HG03520 (cell line): ENCODE measurements at regions not wholly inside any gene's neighbourhood (a gene's known extent, or its start where the extent isn't known, plus 50 kb on each side); places are given as distances from the start of the nearest gene placed in this dataset.

Experiments used
- ATAC-seq: cut with Tn5 transposase; IDR thresholded peaks from one replicate; pipeline ENCODE4 v1.9.1; 2021; ENCODE audit warnings: mild to moderate bottlenecking, moderate library complexity; ENCODE audit not compliant: unreplicated experiment

DNA sequence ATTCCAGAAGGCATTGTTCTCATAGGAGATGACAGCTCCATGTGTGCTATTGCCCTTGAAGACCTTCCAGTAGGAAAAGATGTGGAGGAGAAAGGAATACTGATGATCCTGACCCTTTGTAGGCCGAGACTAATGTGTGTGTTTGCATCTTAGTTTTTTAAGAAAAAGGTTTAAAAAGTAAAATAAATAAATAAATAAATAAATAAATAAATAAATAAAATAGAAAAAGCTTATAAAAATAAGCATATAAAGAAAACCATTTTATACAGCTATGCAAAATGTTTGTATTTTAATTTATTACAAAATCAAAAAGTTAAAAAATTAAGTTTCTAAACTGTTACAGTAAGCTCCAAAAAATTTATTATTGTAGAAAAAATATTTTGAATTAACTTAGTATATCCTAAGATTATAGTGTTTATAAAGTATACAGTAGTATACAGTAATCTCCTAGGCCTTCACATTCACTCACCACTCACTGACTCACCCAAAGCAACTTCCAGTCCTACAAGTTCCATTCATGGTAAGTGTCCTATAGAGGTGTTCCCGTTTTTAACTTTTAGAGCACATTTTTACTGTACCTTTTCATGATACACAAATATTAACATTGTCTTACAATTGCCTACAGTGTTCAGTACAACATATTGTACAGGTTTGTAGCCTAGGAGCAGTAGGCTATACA is 435.2 kb upstream of the SEMA3A start:
- no peak for ATAC-seq

DNA sequence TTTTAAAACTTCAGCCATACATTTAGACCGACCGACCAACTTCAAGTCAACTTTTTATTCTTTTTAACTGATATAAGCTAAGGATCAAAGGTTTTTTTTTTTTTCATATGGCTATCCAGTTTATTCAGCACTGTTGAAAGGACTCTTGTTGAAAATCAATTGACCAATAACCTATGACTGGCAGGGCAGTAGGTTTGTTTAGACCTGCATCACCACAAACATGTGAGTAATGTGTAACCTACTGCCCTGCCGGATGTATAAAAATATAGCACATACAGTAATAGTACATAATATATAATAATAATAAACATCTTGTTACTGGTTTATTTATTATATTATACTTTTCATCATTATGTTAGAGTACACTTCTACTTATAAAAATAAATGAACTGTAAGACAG is 434.6 kb upstream of the SEMA3A start:
- no peak for ATAC-seq

DNA sequence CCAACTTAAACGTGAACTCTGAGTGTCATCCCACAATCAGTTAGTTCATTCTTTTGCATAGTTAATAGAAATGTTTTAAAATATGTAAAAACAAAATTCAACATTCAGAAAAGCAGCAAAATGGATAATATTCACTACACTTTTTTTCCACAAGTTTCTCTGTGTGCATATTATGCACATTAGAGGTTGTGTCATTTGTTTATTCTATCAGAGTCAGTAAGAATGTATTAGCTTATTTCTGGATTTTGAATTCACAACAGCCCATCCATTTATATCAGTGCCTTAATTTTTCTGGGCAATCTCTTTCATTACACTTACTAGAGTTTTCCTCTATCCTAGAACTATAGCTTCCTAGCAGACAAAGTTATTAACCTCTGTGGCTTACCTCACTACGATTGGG is 432.7 kb upstream of the SEMA3A start:
- ATAC-seq, result no peak

DNA sequence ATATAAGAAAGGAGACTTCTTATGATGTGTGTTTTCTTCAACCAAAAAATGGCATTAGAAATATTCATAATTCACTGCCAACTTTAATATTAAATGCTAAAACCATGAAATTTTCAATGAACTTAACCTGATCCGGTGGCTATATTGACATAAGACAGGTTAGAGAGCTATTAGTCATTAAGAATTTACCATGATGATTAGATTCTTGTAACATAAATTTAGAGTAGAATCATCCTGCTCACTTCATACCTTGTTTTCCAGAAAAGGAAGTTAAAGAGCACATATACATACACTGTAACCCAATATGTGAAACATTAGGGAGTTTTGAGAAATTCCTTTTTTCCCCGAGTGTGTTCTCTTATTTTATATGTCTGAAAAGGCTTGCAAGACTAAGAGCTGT is 430.3 kb upstream of the SEMA3A start:
- ATAC-seq, result no peak

DNA sequence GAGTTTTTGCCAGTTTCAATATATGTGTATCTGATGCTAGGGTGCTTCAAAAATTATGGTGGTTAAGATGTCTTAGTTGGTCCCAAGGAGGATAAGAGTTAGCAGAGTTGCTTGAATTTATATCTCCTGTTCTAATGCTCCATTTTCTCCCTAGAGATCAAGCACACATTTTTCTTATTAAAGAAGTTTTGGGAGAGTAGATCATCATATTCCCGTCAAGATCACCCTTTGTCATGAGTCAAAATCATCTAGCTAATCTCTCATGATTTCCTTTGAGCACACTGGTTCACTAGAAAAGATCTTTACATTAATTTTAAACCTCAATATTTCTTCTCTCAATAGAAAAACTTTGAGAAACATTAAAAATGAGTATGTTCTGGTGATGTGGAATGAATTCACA is 429.9 kb upstream of the SEMA3A start:
- no peak for ATAC-seq

DNA sequence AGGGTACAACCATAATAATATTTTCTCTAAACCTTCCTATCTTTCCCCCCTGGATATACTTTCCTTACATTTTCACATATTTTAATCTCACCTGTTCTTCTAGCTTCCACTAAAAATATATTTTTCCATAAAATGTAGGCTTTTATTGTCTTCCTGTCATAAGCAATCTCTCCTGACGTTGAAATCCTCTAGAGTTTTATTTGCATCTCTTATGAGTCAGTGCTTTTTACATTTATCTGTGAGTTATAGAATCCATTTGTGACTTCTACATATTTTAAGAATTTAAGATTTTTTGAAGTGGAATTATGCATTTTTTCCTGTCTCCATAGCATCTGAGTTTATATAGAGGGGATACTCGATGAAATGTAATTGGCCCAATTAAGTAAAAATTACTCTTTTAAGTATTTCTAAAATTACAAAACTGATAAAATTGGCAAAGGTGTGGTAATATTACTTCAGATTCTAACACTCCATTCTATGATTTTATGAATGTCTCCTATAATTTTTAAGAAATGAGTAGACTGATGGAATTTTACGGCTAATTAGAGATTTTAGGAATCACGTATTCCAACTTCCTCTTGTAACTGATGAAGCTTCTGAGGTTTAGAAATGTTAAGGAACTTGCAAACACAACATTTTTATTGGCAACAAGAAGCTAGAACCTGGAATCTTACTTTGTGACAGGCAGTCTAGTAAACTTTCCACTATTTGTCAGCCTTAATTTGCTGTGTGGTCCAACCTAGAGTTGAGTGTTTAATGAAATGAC is 422.9 kb upstream of the SEMA3A start:
- no peak for ATAC-seq

DNA sequence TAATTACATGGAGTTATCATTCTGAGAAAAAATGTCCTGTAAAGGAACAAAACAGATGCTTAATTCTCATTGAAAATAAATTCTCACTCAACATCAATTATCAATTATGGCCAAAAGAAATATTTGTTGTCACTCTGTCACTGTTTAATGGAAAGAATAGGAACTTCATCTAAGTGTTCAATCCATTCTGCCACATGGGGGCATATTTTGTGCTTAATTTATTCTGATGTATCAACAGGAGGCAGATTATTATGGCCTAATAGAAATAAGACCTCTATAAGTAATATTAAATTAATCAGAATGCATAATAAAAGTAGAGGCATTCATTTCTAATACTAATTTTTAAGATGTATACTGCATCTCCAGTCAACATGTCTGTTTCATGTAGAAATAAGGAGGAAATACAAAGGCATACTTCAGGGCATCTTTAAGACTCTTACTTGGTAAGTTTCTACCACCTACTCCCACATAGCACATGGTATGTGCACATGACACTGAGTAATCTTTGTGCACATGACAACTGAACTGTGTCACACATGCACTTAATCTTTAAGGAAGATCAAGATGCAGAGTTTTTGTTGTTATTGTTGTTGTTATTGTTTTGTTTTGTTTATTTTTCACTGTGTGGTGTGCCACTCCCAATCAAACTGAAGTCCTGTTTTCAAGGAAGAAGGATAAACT is 420.4 kb upstream of the SEMA3A start:
- ATAC-seq, result no peak

DNA sequence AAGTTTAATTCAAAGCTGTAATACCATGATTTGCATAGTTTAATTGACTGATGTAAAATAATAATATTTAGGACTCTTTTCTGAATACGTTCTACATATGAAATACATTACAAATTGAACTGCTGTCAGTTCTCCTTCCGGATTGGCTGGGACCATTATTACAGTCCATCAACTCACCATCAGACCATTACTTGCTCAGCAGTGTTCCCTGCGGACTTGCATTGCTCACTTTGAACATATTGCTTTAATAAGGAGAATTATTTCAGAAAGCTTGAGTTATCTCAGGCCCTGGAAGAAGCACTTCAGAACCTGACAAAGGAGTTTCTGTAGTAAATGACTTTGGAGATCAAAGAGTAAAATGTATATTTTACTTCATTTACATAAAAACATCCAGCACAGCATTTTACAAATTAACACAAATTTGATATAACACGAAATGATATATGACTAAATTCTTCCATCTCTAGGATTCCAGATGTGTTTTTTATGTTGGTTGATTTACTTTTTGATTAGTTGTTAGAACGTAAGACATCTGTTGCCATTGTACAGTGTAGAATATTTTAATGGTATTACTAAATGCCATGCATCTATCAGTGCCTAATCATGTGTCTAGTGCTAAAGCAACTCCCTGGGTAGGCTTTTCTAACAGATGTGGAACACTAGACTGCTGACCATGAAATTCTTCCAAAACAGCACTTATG is 418.5 kb upstream of the SEMA3A start:
- ATAC-seq, result no peak

DNA sequence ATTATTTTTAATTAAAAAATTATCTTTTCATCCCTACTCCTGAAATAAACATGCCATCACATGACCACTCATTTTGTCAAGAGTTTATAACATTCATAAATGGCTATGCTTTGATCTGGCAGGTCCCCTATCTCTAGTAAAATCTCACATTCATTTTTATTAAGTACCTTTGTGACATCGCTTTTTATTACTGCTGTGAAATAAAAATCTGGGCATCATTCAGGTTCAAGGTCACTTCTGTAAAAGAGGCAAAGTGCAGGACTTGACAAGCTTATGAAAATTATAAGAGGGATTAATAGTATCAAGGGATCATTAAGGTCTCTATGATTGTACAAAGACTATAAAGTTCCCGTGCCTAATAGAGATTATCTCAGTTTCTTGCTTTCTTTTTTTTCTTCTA is 416.8 kb upstream of the SEMA3A start:
- no peak for ATAC-seq

DNA sequence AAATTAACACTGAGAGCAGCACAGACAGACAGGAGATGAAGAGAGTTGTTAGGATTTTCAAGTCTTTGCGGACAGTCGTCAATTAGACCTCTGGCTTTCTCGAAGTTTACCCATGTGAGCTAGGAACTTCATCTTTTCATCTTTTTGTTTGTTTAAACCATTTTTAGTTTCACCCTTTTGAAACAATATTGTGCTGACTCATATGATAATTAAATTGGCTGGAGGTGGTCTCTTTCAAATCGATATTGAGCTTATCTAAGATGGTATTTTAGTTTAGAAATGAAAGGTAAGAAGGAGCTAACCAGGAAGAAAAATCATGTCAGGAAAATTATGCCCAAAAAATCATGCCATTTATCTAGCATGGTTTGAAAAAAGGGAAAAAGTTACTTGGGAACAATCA is 415.8 kb upstream of the SEMA3A start:
- no peak for ATAC-seq

DNA sequence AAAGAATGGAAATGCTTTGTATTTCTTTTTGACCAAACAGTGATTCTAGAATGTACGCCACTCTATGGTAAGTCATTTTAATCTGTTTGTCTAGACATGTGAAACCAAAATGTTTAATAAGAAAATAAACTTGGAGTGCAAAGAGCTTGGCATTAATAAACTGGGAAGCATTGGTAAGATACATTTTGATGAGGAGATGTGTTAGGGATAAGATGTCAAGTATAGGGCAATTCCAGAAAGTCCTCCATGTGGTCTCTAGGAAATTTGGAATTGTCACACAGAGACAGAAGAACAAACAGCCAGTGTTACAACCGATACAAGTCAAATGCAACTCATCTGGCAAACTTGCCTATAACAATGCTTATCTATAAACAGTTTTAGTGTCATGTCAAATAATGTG is 410.7 kb upstream of the SEMA3A start:
- ATAC-seq, result no peak

DNA sequence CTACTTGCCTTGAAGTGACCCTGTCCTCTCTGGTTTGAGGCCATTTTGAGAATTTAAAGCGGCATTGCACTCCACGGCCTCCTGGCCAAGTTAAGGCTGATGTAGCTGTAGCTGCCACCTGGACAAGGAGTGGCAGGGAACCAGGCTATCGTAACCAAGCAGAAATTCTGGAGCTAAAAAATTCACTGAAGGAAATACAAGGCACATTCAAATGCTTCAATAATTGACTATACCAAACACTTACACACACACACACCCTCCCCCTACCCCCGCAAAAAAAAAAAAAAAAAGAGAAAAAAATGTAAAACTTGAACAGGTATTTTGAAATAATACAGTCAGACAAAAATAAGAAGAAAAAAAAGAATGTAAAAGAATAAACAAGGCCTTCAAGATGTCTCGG is 409.0 kb upstream of the SEMA3A start:
- no peak for ATAC-seq

DNA sequence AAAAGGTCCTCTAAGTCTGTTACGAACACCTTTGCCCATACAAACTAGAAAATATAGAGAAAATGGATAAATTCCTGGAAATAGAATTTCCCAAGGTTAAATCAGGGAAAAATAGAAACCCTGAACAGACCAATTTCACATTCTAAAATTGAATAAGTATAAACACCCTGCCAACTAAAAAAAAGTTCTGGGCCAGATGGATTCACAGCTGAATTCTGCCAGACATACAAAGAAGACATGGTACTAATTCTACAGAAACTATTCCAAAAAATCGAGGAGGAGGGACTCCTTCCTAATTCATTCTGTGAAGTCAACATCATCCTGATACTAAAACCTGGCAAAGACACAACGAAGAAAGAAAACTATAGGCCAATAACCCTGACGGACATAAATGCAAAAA is 400.4 kb upstream of the SEMA3A start:
- ATAC-seq, result no peak

DNA sequence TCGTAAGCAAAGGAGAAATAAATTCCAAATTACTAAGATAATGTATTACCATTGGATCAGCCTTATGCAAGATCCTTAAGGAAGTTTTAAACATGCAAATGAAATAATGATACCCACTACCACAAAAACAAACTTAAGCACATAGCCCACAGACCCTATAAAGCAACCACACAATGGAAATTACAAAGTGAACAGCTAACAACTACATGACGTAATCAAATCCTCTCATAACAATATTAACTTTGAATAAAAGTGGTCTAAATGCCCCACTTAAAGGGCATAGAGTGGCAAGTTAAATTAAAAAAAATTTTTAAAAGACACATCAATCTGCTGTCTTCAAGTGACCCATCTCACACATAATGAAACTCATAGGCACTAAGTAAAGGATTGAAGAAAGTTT is 397.3 kb upstream of the SEMA3A start:
- no peak for ATAC-seq

DNA sequence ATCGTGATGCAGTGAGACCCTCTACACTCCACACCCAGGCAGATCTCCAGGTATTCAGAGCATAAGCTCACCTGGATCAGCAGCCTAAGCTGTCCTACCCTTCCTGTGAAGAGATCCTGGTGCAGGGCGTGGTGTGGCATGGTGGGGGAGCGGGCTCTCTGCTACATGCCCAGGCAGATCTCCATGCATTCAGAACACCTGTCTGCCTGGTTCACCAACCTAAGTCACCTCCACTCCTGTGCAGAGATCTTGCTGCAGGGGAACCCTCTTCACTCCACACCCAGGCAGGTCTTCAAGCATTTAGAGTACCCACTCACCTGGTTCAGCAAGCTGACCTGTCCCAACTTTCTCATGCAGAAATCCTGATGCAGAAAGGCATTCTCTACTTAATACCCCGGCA is 394.4 kb upstream of the SEMA3A start:
- no peak for ATAC-seq

DNA sequence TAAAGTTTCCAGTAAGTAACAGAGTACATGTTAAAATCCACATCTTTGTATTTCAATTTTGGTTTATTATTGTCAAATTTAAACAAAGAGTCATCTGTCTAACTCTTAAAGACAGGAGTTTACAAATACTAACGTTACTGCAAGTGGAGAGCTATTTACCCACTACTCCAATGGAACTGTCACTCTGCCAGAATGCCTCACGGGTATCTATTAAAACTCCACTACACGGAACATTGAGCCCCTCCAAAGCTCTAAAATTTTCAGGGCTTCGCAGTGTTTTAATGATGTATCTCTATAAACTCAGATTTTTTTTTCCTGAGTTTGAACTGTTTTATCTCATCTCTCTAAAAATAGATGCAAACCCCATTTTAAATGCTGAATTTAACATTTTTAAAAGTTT is 388.7 kb upstream of the SEMA3A start:
- ATAC-seq, result no peak

DNA sequence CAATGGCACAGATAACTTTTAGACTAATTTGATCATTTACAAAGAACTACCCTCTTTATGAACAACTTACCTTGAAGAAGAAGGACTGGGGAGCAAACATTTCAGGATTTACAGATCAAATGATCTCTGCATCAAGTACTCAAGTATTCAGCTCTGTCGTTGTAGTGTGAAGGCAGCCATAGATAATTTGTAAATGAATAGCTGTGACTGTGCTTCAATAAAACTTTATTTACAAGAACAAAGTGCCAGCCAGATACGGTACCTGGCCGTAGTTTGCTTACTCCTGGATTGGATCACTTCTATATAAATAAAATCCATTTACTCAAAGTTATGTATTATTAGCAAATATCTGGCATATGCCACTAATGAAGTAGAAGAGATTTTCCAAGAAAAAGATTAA is 388.2 kb upstream of the SEMA3A start:
- no peak for ATAC-seq

DNA sequence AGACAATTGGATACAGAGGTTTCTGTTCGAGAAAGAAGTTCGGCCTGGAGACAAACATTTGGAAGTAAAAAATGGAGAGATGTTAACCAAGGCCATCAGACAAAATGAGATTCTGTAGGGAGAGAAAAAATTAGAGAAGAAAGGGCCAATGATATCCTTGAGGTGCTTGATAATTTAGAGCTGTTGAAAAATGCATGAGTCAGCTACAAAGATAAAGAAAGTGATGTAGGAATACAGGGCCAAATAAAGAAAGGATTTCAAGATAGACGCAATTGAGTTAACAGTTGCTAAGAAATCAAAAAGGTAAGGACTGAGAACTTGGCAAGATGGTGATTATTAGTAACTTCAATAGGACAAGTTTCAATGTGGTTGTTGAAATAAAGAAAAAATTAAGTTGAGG is 384.2 kb upstream of the SEMA3A start:
- no peak for ATAC-seq

DNA sequence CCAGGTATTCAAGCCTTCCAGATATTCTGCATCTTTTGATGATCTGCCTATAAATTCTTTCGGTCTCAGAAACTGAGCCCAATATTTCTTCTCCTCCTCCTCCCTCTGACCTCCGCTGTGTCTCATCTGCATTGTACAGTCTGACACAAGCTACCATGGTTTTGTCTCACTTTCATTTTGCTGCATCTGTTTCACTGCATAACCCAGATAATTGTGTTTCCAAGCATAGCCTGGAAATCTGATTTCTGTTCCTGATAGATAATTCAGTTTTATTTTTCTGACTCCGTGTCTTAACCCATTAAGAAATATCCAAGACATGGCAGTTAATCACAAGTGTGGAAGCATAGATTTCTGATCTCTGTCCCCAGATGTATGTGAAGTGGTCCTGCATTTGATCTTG is 374.2 kb upstream of the SEMA3A start:
- no peak for ATAC-seq

DNA sequence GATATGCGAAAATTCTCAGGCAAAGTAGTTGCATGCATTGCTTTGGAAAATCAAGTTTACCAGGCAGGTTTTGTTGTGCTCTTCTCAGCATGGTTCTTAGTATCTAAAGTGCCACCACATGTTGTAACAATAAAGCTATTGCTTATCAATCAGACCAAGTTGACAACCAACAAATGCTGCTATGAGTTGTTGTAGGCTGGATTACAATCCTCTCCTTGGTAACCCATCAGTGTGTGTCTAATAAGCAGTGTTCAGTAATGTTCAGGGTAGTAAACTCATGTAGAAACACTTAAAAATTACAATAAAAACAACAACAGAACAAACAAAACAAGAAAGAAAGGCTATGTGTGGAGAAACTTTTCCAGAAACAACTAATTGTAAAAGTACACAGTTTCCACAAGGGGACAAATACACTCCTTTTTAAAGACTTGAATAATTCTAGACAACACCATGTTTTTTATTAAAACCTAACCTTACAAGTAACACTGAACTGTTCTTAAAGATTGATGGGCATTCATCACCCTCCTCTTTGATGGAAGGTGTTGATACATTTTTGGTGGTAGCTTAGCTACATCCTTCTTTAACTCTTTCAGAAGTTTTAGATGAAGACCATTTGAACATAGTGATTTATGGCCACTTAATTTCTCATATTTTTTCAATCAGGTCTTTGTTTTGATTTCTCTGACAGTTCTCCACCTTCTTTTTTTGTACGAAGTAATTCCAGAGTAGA is 370.9 kb upstream of the SEMA3A start:
- no peak for ATAC-seq

DNA sequence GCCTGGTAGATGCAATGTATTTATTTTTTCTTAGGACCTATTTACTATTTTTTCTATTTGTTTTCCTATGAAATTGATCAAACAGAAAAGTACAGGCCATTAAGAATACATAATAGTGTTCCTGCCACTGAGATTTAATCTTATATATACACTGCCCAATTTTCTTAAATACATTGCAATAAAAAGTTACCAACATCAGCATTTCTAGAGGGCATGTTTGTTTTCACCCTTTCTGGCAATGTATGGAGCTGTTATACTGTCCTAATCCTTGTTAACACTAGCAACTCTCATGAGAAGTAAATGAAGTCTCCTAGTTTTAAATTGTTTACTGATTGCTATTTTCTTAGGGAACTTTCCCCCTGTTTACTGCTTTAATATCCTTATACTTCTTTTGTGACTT is 359.1 kb upstream of the SEMA3A start:
- ATAC-seq, result no peak
